ENCODE measurements at regions not wholly inside any gene's neighbourhood (a gene's known extent, or its start where the extent isn't known, plus 50 kb on each side); places are given as distances from the start of the nearest gene placed in this dataset.

- no CpG with 5 or more reads among the region's 2 CpGs for WGBS (ENCODE audit: insufficient coverage)
- H3K27ac ChIP-seq (ENCODE audit: low read depth, low read length): no peak overlapping the region
These were observed 172.5 kb downstream of the SMAD2 start for GRCh38 chr18:47758000-47758399.

GRCh38 chr18:47756364-47757016 lies 174.0 kb downstream of the SMAD2 start:
- no peak overlapping the region for H3K27ac ChIP-seq (ENCODE audit: low read depth, low read length)
- H3K36me3 ChIP-seq (ENCODE audit: control insufficient read depth, insufficient read depth, low read length): no peaks in the 10 kb centered on the region
- peaks cover 7% of the 10 kb centered on the region for H3K4me1 ChIP-seq (ENCODE audit: control insufficient read depth, insufficient read depth, low read length)
- peak in 5 of 6 donors; percentile 22 to 91 (median 53) for DNase-seq (ENCODE audit: low read depth in 4 of 6, low spot score in 6 of 6)
- H3K4me3 ChIP-seq (ENCODE audit: low read depth, low read length): no peak overlapping the region
- peaks cover 5% of the 10 kb centered on the region for H3K27me3 ChIP-seq (ENCODE audit: control insufficient read depth, insufficient read depth, low read length)
- H3K9me3 ChIP-seq (ENCODE audit: control insufficient read depth, insufficient read depth, low read length): peaks cover 1% of the 10 kb centered on the region
- WGBS (ENCODE audit: insufficient coverage): 17% methylated on average over 8 of the region's 9 CpGs

More at GRCh38 chr18:47758000-47758399, 172.5 kb downstream of the SMAD2 start:
- Histone ChIP-seq H3K4me3 (ENCODE audit: low read depth, low read length) (no peak overlapping the region), H3K9me3 (ENCODE audit: control insufficient read depth, insufficient read depth, low read length) (peaks cover 1% of the 10 kb centered on the region), H3K27me3 (ENCODE audit: control insufficient read depth, insufficient read depth, low read length) (peaks cover 5% of the 10 kb centered on the region), H3K36me3 (ENCODE audit: control insufficient read depth, insufficient read depth, low read length) (no peaks in the 10 kb centered on the region), H3K4me1 (ENCODE audit: control insufficient read depth, insufficient read depth, low read length) (peaks cover 7% of the 10 kb centered on the region)
- DNase-seq (ENCODE audit: low read depth in 4 of 6, low spot score in 6 of 6): no peak

GRCh38 chr18:47755102-47755456 lies 175.4 kb downstream of the SMAD2 start:
- H3K27me3 ChIP-seq (ENCODE audit: control insufficient read depth, insufficient read depth, low read length): peaks cover 5% of the 10 kb centered on the region
- H3K4me1 ChIP-seq (ENCODE audit: control insufficient read depth, insufficient read depth, low read length): peaks cover 7% of the 10 kb centered on the region
- no peak overlapping the region for H3K4me3 ChIP-seq (ENCODE audit: low read depth, low read length)
- H3K9me3 ChIP-seq (ENCODE audit: control insufficient read depth, insufficient read depth, low read length): no peaks in the 10 kb centered on the region
- 88% methylated on average over 4 of the region's 4 CpGs for WGBS (ENCODE audit: insufficient coverage)
- H3K36me3 ChIP-seq (ENCODE audit: control insufficient read depth, insufficient read depth, low read length): no peaks in the 10 kb centered on the region
- no peak for DNase-seq (ENCODE audit: low read depth in 4 of 6, low spot score in 6 of 6)
- H3K27ac ChIP-seq (ENCODE audit: low read depth, low read length): no peak overlapping the region

- H3K4me1 ChIP-seq (ENCODE audit: control insufficient read depth, insufficient read depth, low read length): peaks cover 9% of the 10 kb centered on the region
- peak in 2 of 6 donors; percentile 13 to 74 for DNase-seq (ENCODE audit: low read depth in 4 of 6, low spot score in 6 of 6)
- peaks cover 5% of the 10 kb centered on the region for H3K27me3 ChIP-seq (ENCODE audit: control insufficient read depth, insufficient read depth, low read length)
- no peak overlapping the region for H3K4me3 ChIP-seq (ENCODE audit: low read depth, low read length)
- H3K27ac ChIP-seq (ENCODE audit: low read depth, low read length): no peak overlapping the region
- H3K36me3 ChIP-seq (ENCODE audit: control insufficient read depth, insufficient read depth, low read length): no peaks in the 10 kb centered on the region
- H3K9me3 ChIP-seq (ENCODE audit: control insufficient read depth, insufficient read depth, low read length): no peaks in the 10 kb centered on the region
- 47% methylated on average over 17 of the region's 29 CpGs for WGBS (ENCODE audit: insufficient coverage)
These were observed 176.0 kb downstream of the SMAD2 start for GRCh38 chr18:47754311-47755101.

GRCh38 chr18:47752796-47753645 lies 177.4 kb downstream of the SMAD2 start:
- peaks cover 14% of the 10 kb centered on the region for H3K27me3 ChIP-seq (ENCODE audit: control insufficient read depth, insufficient read depth, low read length)
- WGBS (ENCODE audit: insufficient coverage): 91% methylated on average over 7 of the region's 10 CpGs
- H3K4me1 ChIP-seq (ENCODE audit: control insufficient read depth, insufficient read depth, low read length): peaks cover 21% of the 10 kb centered on the region
- no peak overlapping the region for H3K27ac ChIP-seq (ENCODE audit: low read depth, low read length)
- no peak for DNase-seq (ENCODE audit: low read depth in 4 of 6, low spot score in 6 of 6)
- H3K9me3 ChIP-seq (ENCODE audit: control insufficient read depth, insufficient read depth, low read length): no peaks in the 10 kb centered on the region
- H3K4me3 ChIP-seq (ENCODE audit: low read depth, low read length): no peak overlapping the region
- H3K36me3 ChIP-seq (ENCODE audit: control insufficient read depth, insufficient read depth, low read length): no peaks in the 10 kb centered on the region

GRCh38 chr18:47750889-47751423 lies 179.5 kb downstream of the SMAD2 start:
- WGBS (ENCODE audit: insufficient coverage): 80% methylated on average over 5 of the region's 8 CpGs
- Histone ChIP-seq H3K9me3 (ENCODE audit: control insufficient read depth, insufficient read depth, low read length) (no peaks in the 10 kb centered on the region), H3K4me1 (ENCODE audit: control insufficient read depth, insufficient read depth, low read length) (peaks cover 21% of the 10 kb centered on the region), H3K4me3 (ENCODE audit: low read depth, low read length) (no peak overlapping the region), H3K36me3 (ENCODE audit: control insufficient read depth, insufficient read depth, low read length) (no peaks in the 10 kb centered on the region), H3K27ac (ENCODE audit: low read depth, low read length) (no peak overlapping the region), H3K27me3 (ENCODE audit: control insufficient read depth, insufficient read depth, low read length) (peaks cover 15% of the 10 kb centered on the region)
- DNase-seq (ENCODE audit: low read depth in 4 of 6, low spot score in 6 of 6): no peak

GRCh38 chr18:47749600-47749973 lies 180.9 kb downstream of the SMAD2 start:
- no peak overlapping the region for H3K27ac ChIP-seq (ENCODE audit: low read depth, low read length)
- WGBS (ENCODE audit: insufficient coverage): 94% methylated on average over 7 of the region's 7 CpGs
- peaks cover 21% of the 10 kb centered on the region for H3K4me1 ChIP-seq (ENCODE audit: control insufficient read depth, insufficient read depth, low read length)
- no peaks in the 10 kb centered on the region for H3K36me3 ChIP-seq (ENCODE audit: control insufficient read depth, insufficient read depth, low read length)
- no peak for DNase-seq (ENCODE audit: low read depth in 4 of 6, low spot score in 6 of 6)
- no peaks in the 10 kb centered on the region for H3K9me3 ChIP-seq (ENCODE audit: control insufficient read depth, insufficient read depth, low read length)
- peaks cover 12% of the 10 kb centered on the region for H3K27me3 ChIP-seq (ENCODE audit: control insufficient read depth, insufficient read depth, low read length)
- H3K4me3 ChIP-seq (ENCODE audit: low read depth, low read length): no peak overlapping the region

- Histone ChIP-seq H3K36me3 (ENCODE audit: control insufficient read depth, insufficient read depth, low read length) (no peaks in the 10 kb centered on the region), H3K4me3 (ENCODE audit: low read depth, low read length) (peak overlapping the region; percentile 36), H3K27me3 (ENCODE audit: control insufficient read depth, insufficient read depth, low read length) (peaks cover 10% of the 10 kb centered on the region), H3K9me3 (ENCODE audit: control insufficient read depth, insufficient read depth, low read length) (no peaks in the 10 kb centered on the region), H3K4me1 (ENCODE audit: control insufficient read depth, insufficient read depth, low read length) (peaks cover 16% of the 10 kb centered on the region), H3K27ac (ENCODE audit: low read depth, low read length) (no peak overlapping the region)
- 1% methylated on average over 40 of the region's 60 CpGs for WGBS (ENCODE audit: insufficient coverage)
- peak; percentile 64 to 96 (median 70) for DNase-seq (ENCODE audit: low read depth in 4 of 6, low spot score in 6 of 6)
These were observed 181.4 kb downstream of the SMAD2 start for GRCh38 chr18:47748847-47749599.

Measured in spinal cord (tissue), 9 donors.